Uterus (tissue), 3 donors: ENCODE measurements at regions not wholly inside any gene's neighbourhood (a gene's known extent, or its start where the extent isn't known, plus 50 kb on each side); places are given as distances from the start of the nearest gene placed in this dataset.

Experiments used
- DNase-seq, 2 donors: peaks; one replicate each; pipeline ENCODE4 v3.0.0-alpha.2; 2019 to 2020
- H3K27ac ChIP-seq, 2 donors: fragments of 200-600 bp; sonication (generic); 1 replicate in 1 of 2; 2 replicates in 1 of 2; pipeline ENCODE4 v1.5.1; 2016 to 2018
- H3K27me3 ChIP-seq, 2 donors: fragments of 200-600 bp; sonication (generic); one replicate each; pipeline ENCODE4 v1.5.1; 2018 to 2019; ENCODE audit warnings: control low read depth in 1 of 2
- H3K36me3 ChIP-seq, 2 donors: fragments of 200-600 bp; sonication (generic); one replicate each; pipeline ENCODE4 v1.5.1; 2019; ENCODE audit warnings: control low read depth in 1 of 2
- H3K4me1 ChIP-seq, 2 donors: fragments of 200-600 bp; sonication (generic); one replicate each; pipeline ENCODE4 v1.5.1; 2018 to 2019; ENCODE audit warnings: control low read depth in 1 of 2
- H3K4me3 ChIP-seq, 2 donors: fragments of 200-600 bp; sonication (generic); 1 replicate in 1 of 2; 2 replicates in 1 of 2; pipeline ENCODE4 v1.5.1; 2018 to 2019; ENCODE audit warnings: mild to moderate bottlenecking in 1 of 2
- H3K9me3 ChIP-seq, 2 donors: fragments of 200-600 bp; sonication (generic); one replicate each; pipeline ENCODE4 v1.5.1; 2019; ENCODE audit warnings: control low read depth in 1 of 2
- POLR2A ChIP-seq, 2 donors: fragments of 450-650 bp; IDR thresholded peaks; one replicate each; pipeline ENCODE4 v1.6.1; 2016; ENCODE audit warnings: antibody characterized with exemption in 2 of 2, mild to moderate bottlenecking in 1 of 2, moderate library complexity in 1 of 2
- intact Hi-C: fragments of 100-400 bp; cut with DNase I; formaldehyde crosslinking; loops from one replicate; pipeline ENCODE4 v1.15.1; 2023; ENCODE audit warnings: low total_unique reads
- TF ChIP-seq, protein P1 (sequence below), 4 experiments: fragments of 200-600 bp in 2 of 4; fragments of 450-650 bp in 2 of 4; sonication (generic) in 2 of 4; IDR thresholded peaks; one replicate each; pipeline ENCODE4 v1.5.1; 2016 to 2019; ENCODE audit warnings: antibody characterized with exemption in 4 of 4, mild to moderate bottlenecking in 2 of 4, moderate library complexity in 1 of 4
- donor health status: DM: yes; HTN: yes; CAD: no.

DNA sequence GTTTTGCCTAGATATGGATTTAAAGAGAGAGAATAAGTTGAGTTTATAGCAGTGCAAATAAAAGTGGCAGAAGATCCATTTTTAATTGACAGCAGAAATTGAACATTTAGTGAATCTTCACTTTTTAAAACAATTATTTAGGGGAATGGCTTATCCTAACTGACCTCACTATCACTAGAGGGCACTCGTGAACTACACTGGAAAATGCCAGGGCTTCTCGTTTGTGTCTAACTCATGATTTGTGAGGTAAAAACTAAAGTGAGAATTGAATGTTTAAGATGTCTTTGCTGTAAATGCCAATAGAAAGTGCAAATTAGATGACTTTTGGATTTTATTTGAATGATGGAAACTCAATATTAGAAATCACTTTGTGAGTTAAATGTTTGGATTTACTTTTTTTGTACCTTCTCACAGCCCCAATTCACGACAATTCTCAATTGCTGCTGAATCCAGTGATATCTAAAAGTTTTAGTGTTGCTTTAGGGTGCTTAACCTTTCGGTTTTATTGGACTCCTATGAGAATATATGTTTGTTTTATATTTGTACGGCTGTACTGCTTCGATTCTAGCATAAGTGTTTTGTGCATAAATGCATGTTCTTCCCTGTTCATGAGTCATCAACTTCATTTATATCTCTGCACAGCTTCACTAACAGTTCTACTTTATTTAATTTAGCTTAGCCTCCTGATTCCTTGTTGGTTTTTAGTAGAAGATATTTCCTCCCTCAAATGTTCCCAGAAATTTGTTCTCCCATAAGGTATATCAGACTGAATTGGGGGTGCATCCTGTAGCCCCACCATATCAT lies 462.1 kb downstream of the MFSD1 start:
- no peaks in the 10 kb centered on the region for H3K9me3 ChIP-seq
- no peak for DNase-seq
- H3K27ac ChIP-seq: no peak overlapping the region
- H3K4me1 ChIP-seq: no peaks in the 10 kb centered on the region
- H3K36me3 ChIP-seq: no peaks in the 10 kb centered on the region
- no peak for TF ChIP-seq POLR2A (IDR thresholded peaks at IDR 0.05)
- TF ChIP-seq, protein P1, sequence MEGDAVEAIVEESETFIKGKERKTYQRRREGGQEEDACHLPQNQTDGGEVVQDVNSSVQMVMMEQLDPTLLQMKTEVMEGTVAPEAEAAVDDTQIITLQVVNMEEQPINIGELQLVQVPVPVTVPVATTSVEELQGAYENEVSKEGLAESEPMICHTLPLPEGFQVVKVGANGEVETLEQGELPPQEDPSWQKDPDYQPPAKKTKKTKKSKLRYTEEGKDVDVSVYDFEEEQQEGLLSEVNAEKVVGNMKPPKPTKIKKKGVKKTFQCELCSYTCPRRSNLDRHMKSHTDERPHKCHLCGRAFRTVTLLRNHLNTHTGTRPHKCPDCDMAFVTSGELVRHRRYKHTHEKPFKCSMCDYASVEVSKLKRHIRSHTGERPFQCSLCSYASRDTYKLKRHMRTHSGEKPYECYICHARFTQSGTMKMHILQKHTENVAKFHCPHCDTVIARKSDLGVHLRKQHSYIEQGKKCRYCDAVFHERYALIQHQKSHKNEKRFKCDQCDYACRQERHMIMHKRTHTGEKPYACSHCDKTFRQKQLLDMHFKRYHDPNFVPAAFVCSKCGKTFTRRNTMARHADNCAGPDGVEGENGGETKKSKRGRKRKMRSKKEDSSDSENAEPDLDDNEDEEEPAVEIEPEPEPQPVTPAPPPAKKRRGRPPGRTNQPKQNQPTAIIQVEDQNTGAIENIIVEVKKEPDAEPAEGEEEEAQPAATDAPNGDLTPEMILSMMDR (IDR thresholded peaks at IDR 0.05): peak; percentile 46 to 58 (median 52)
- H3K4me3 ChIP-seq: no peak overlapping the region
- no peaks in the 10 kb centered on the region for H3K27me3 ChIP-seq
- intact Hi-C loops: no loop called here

DNA sequence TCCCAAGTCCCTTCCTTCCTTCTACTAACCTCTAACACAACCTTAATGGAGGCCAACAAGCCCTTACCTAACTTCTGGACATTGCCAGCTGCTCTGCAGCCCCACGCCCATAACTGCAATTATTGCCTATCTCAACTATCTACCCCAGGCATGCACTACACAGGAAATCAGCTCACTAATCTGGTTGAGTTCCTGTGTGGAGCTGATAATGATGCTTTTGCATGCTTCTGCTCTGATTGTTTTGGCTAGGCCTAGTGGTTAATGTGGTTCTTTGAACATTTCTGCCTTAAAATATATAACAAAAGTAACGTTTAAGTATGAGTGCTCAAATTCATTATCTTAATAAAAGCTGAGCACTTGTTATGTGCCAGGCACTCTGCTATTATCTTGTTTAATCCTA lies 463.9 kb downstream of the MFSD1 start:
- intact Hi-C loops: no loop called here
- no peak overlapping the region for H3K4me3 ChIP-seq
- TF ChIP-seq POLR2A (IDR thresholded peaks at IDR 0.05): no peak
- TF ChIP-seq, protein P1 (IDR thresholded peaks at IDR 0.05): no peak
- H3K27ac ChIP-seq: no peak overlapping the region
- no peaks in the 10 kb centered on the region for H3K36me3 ChIP-seq
- no peaks in the 10 kb centered on the region for H3K9me3 ChIP-seq
- no peaks in the 10 kb centered on the region for H3K27me3 ChIP-seq
- no peak for DNase-seq
- H3K4me1 ChIP-seq: no peaks in the 10 kb centered on the region

DNA sequence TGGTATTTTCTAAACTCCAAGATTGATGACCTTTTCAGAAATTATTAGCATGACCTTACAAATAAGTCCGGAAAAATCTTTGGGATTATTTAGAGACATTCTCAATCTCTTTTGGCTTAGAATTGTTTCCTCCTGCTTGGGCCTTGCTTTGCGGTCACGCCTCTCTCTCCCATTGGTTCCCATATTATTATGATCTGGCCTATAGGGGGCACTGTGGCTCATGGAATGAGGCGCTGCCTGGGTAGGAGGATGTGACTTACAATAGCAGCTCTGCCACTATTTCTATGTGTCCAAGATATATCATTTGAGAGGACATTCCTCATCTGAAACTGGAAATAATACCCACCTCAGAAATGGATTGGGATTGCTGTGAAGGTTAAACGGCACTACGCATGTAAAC lies 464.9 kb downstream of the MFSD1 start:
- Histone ChIP-seq H3K27me3 (no peaks in the 10 kb centered on the region), H3K36me3 (no peaks in the 10 kb centered on the region), H3K9me3 (no peaks in the 10 kb centered on the region), H3K4me1 (no peaks in the 10 kb centered on the region), H3K4me3 (no peak overlapping the region), H3K27ac (no peak overlapping the region)
- TF ChIP-seq, protein P1 (IDR thresholded peaks at IDR 0.05): no peak
- no peak for TF ChIP-seq POLR2A (IDR thresholded peaks at IDR 0.05)
- intact Hi-C loops: no loop called here
- no peak for DNase-seq

DNA sequence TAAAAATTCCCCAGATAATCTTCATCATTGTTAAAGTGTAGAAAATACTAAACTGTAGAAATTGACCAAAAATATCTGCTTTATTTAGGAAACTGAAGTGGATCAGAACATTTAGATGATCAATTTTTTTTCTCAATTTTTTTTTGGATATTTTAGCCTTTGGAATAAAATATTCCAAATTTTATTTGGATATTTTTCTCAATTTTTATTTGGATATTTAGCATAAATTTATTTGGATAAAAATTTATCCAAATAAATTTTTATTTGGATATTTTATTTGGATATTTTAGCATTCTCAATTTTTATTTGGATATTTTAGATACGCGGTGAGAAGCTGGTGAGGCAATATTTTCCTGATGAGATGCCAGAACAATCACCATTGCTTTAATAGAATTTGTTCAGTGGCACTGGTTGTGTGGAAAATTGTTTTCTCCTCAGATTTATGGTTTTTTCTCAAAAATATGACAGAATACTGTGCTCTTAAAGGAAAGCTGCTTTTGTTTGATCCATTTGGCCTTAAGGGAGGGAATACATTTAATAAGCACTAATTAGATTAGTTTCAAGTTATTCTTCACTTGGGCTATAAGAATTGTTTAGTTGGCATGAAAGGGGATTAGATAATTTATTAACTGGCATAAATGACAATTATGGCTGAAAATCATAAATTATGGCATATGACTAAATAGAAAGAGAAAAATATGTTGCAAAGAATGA lies 470.1 kb downstream of the MFSD1 start:
- intact Hi-C loops: no loop called here

More for the DNA sequence above, 470.1 kb downstream of the MFSD1 start:
- TF ChIP-seq, protein P1 (IDR thresholded peaks at IDR 0.05): no peak
- TF ChIP-seq POLR2A (IDR thresholded peaks at IDR 0.05): no peak
- no peak for DNase-seq
- Histone ChIP-seq H3K9me3 (no peaks in the 10 kb centered on the region), H3K36me3 (no peaks in the 10 kb centered on the region), H3K27ac (no peak overlapping the region), H3K4me1 (no peaks in the 10 kb centered on the region), H3K27me3 (no peaks in the 10 kb centered on the region), H3K4me3 (no peak overlapping the region)
